H9 (cell line): ENCODE measurements at regions not wholly inside any gene's neighbourhood (a gene's known extent, or its start where the extent isn't known, plus 50 kb on each side); places are given as distances from the start of the nearest gene placed in this dataset.

Experiments used
- DNase-seq: peaks from one replicate; pipeline ENCODE4 v3.0.0-alpha.2; 2017
- H2AFZ ChIP-seq: one replicate; pipeline ENCODE4 v1.6.1; 2013; ENCODE audit warnings: mild to moderate bottlenecking, low read length, control low read depth, moderate library complexity
- H2AK5ac ChIP-seq: 2 replicates; pipeline ENCODE4 v1.6.1; 2013; ENCODE audit warnings: low read length, control low read depth, mixed read lengths; ENCODE audit not compliant: insufficient read length
- H2BK120ac ChIP-seq: one replicate; pipeline ENCODE4 v1.6.1; 2013; ENCODE audit warnings: low read depth, mild to moderate bottlenecking, low read length, control low read depth, inconsistent platforms; ENCODE audit not compliant: poor library complexity, severe bottlenecking
- H2BK12ac ChIP-seq: 2 replicates; pipeline ENCODE4 v1.6.1; 2013; ENCODE audit warnings: low read length, control low read depth, mixed read lengths, low read depth; ENCODE audit not compliant: insufficient read length
- H2BK15ac ChIP-seq: 2 replicates; pipeline ENCODE4 v1.6.1; 2013; ENCODE audit warnings: low read depth, low read length, control low read depth
- H2BK20ac ChIP-seq: one replicate; pipeline ENCODE4 v1.6.1; 2013; ENCODE audit warnings: low read depth, mild to moderate bottlenecking, low read length, control low read depth, inconsistent platforms; ENCODE audit not compliant: poor library complexity, severe bottlenecking
- H2BK5ac ChIP-seq: 2 replicates; pipeline ENCODE4 v1.6.1; 2013; ENCODE audit warnings: low read length, control low read depth, mixed read lengths; ENCODE audit not compliant: insufficient read length
- H3K14ac ChIP-seq: 2 replicates; pipeline ENCODE4 v1.6.1; 2013; ENCODE audit warnings: low read length, control low read depth; ENCODE audit not compliant: insufficient read depth
- H3K18ac ChIP-seq: 2 replicates; pipeline ENCODE4 v1.6.1; 2013; ENCODE audit warnings: low read depth, mild to moderate bottlenecking, mixed read lengths, low read length, control low read depth; ENCODE audit not compliant: insufficient read length
- H3K23ac ChIP-seq: 2 replicates; pipeline ENCODE4 v1.6.1; 2013; ENCODE audit warnings: low read length, control low read depth, mixed read lengths, low read depth; ENCODE audit not compliant: insufficient read length
- H3K23me2 ChIP-seq: 2 replicates; pipeline ENCODE4 v1.6.1; 2013; ENCODE audit warnings: low read depth, mild to moderate bottlenecking, mixed read lengths, low read length, control low read depth; ENCODE audit not compliant: insufficient read length, poor library complexity, severe bottlenecking
- H3K27ac ChIP-seq: 2 replicates; pipeline ENCODE4 v1.5.1; 2013; ENCODE audit warnings: low read length, control low read depth, mixed read lengths, low read depth; ENCODE audit not compliant: insufficient read length
- H3K27me3 ChIP-seq: 2 replicates; pipeline ENCODE4 v1.6.1; 2013; ENCODE audit warnings: low read length, control low read depth, inconsistent platforms; ENCODE audit not compliant: insufficient read depth
- H3K4ac ChIP-seq: 2 replicates; pipeline ENCODE4 v1.6.1; 2013; ENCODE audit warnings: low read depth, mild to moderate bottlenecking, control low read depth, inconsistent platforms, low read length, moderate library complexity
- H3K4me1 ChIP-seq: 2 replicates; pipeline ENCODE4 v1.6.1; 2013; ENCODE audit warnings: low read length, control low read depth, inconsistent platforms; ENCODE audit not compliant: insufficient read depth
- H3K4me2 ChIP-seq: 2 replicates; pipeline ENCODE4 v1.6.1; 2013; ENCODE audit warnings: low read length, control low read depth, mixed read lengths; ENCODE audit not compliant: insufficient read length, insufficient read depth
- H3K56ac ChIP-seq: 2 replicates; pipeline ENCODE4 v1.6.1; 2013; ENCODE audit warnings: low read depth, mild to moderate bottlenecking, mixed read lengths, low read length, control low read depth; ENCODE audit not compliant: insufficient read length
- H3K79me1 ChIP-seq: 2 replicates; pipeline ENCODE4 v1.6.1; 2013; ENCODE audit warnings: low read depth, mild to moderate bottlenecking, moderate library complexity, low read length, control low read depth, inconsistent platforms; ENCODE audit not compliant: insufficient read depth, poor library complexity, severe bottlenecking
- H3K79me2 ChIP-seq: 2 replicates; pipeline ENCODE4 v1.6.1; 2013; ENCODE audit warnings: low read length, control low read depth, inconsistent platforms; ENCODE audit not compliant: insufficient read depth
- H3K9ac ChIP-seq: 2 replicates; pipeline ENCODE4 v1.6.1; 2013; ENCODE audit warnings: low read length, control low read depth, mixed read lengths; ENCODE audit not compliant: insufficient read length; ENCODE audit errors: extremely low read depth
- H3K9me3 ChIP-seq: one replicate; pipeline ENCODE4 v1.6.1; 2013; ENCODE audit warnings: low read depth, low read length, inconsistent platforms; ENCODE audit not compliant: control insufficient read depth
- H3T11ph ChIP-seq: one replicate; pipeline ENCODE4 v1.6.1; 2013; ENCODE audit warnings: mild to moderate bottlenecking, low read length, control low read depth, inconsistent platforms
- H4K20me1 ChIP-seq: one replicate; pipeline ENCODE4 v1.6.1; 2013; ENCODE audit not compliant: control insufficient read depth, insufficient read length, insufficient read depth
- H4K5ac ChIP-seq: 2 replicates; pipeline ENCODE4 v1.6.1; 2013; ENCODE audit warnings: low read depth, mild to moderate bottlenecking, mixed read lengths, low read length, control low read depth; ENCODE audit not compliant: insufficient read length
- H4K8ac ChIP-seq: replicated peaks from 2 replicates; pipeline ENCODE4 v1.6.1; 2013; ENCODE audit warnings: low read length, control low read depth, mixed read lengths, low read depth; ENCODE audit not compliant: insufficient read length
- H4K91ac ChIP-seq: 2 replicates; pipeline ENCODE4 v1.6.1; 2013; ENCODE audit warnings: low read depth, mild to moderate bottlenecking, moderate library complexity, mixed read lengths, low read length, control low read depth; ENCODE audit not compliant: insufficient read length
- H3K27ac Mint-ChIP-seq, 3 experiments: 2 replicates in 2 of 3; 3 replicates in 1 of 3; pipeline ENCODE4 v1.8.0; 2020 to 2021; ENCODE audit warnings: mixed read lengths in 3 of 3, mild to moderate bottlenecking in 1 of 3, moderate library complexity in 1 of 3
- H3K27me3 Mint-ChIP-seq: 2 replicates; pipeline ENCODE4 v1.8.0; 2021; ENCODE audit warnings: low read depth, mild to moderate bottlenecking, moderate library complexity, mixed read lengths
- H3K36me3 Mint-ChIP-seq, 3 experiments: 2 replicates in 2 of 3; 3 replicates in 1 of 3; pipeline ENCODE4 v1.8.0; 2020 to 2021; ENCODE audit warnings: low read depth in 3 of 3, mixed read lengths in 3 of 3; ENCODE audit not compliant: insufficient read depth in 1 of 3
- H3K4me1 Mint-ChIP-seq, 2 experiments: 2 replicates each; pipeline ENCODE4 v1.8.0; 2020; ENCODE audit warnings: mixed read lengths in 2 of 2
- H3K4me3 Mint-ChIP-seq, 2 experiments: 2 replicates in 1 of 2; 3 replicates in 1 of 2; pipeline ENCODE4 v1.8.0; 2020 to 2021; ENCODE audit warnings: mild to moderate bottlenecking in 2 of 2, mixed read lengths in 2 of 2, moderate library complexity in 1 of 2
- H3K9me3 Mint-ChIP-seq, 2 experiments: 2 replicates in 1 of 2; 3 replicates in 1 of 2; pipeline ENCODE4 v1.8.0; 2020; ENCODE audit warnings: mild to moderate bottlenecking in 2 of 2, mixed read lengths in 2 of 2, moderate library complexity in 1 of 2
- CTCF ChIP-seq: fragments of 200-600 bp; sonication (generic); conservative IDR thresholded peaks from 3 replicates; pipeline ENCODE4 v1.8.0; 2021; ENCODE audit warnings: antibody characterized with exemption, mild to moderate bottlenecking
- WGBS: extraction: QIAGEN DNeasy Blood & Tissue Kit; methylation state at CpG from one replicate; pipeline ENCODE4 v1.1.7; 2013; ENCODE audit warnings: missing lambda C conversion rate, low lambda C conversion rate, mixed read lengths; ENCODE audit not compliant: insufficient read length; ENCODE audit errors: extremely low coverage; 5-methylcytosine and 5-hydroxymethylcytosine counted together

- H3K27me3 Mint-ChIP-seq = peaks cover 19% of the 10 kb centered on the region
- H3K36me3 Mint-ChIP-seq = no peaks in the 10 kb centered on the region
- no peak overlapping the region for H3K27ac Mint-ChIP-seq
- no peak overlapping the region for H3K4me3 Mint-ChIP-seq
- no peak overlapping the region for H2BK20ac ChIP-seq
- no peak overlapping the region for H3K27ac ChIP-seq
- no CpG with 5 or more reads among the region's 2 CpGs for WGBS
- no peak overlapping the region for H2AFZ ChIP-seq
- no peak overlapping the region for H3K56ac ChIP-seq
- no peak overlapping the region for H3K14ac ChIP-seq
- H3K4me2 ChIP-seq = no peak overlapping the region
- no peak overlapping the region for H2BK120ac ChIP-seq
- H3K23me2 ChIP-seq = no peaks in the 10 kb centered on the region
- H2BK5ac ChIP-seq = no peak overlapping the region
- H3K4ac ChIP-seq = no peak overlapping the region
- H2AK5ac ChIP-seq = no peak overlapping the region
- no peak overlapping the region for H3K23ac ChIP-seq
- H3K27me3 ChIP-seq = no peaks in the 10 kb centered on the region
- H3K79me1 ChIP-seq = no peaks in the 10 kb centered on the region
- no peak overlapping the region for H4K5ac ChIP-seq
- no peaks in the 10 kb centered on the region for H3K79me2 ChIP-seq
- H4K8ac ChIP-seq = no peak overlapping the region
- H3K9me3 ChIP-seq = no peaks in the 10 kb centered on the region
- no peaks in the 10 kb centered on the region for H4K20me1 ChIP-seq
- no peaks in the 10 kb centered on the region for H3K9me3 Mint-ChIP-seq
- no peak overlapping the region for H3K9ac ChIP-seq
- DNase-seq = no peak
- H3K4me1 ChIP-seq = no peaks in the 10 kb centered on the region
- no peak overlapping the region for H4K91ac ChIP-seq
- H2BK12ac ChIP-seq = no peak overlapping the region
- no peak for TF ChIP-seq CTCF
- no peak overlapping the region for H3T11ph ChIP-seq
- no peak overlapping the region for H2BK15ac ChIP-seq
- H3K4me1 Mint-ChIP-seq = no peaks in the 10 kb centered on the region
- H3K18ac ChIP-seq = no peak overlapping the region
Observed at GRCh38 chr15:87799838-87800237, 456.7 kb downstream of the NTRK3 start.
